C4-2B (cell line): ENCODE measurements at regions not wholly inside any gene's neighbourhood (a gene's known extent, or its start where the extent isn't known, plus 50 kb on each side); places are given as distances from the start of the nearest gene placed in this dataset.
A peak's percentile ranks its signal among the peaks of the same experiment; 100 is the strongest.

ENCODE experiments used
- H3K27ac ChIP-seq: fragments of 450-650 bp; 2 replicates; pipeline ENCODE4 v1.5.1; 2017
- CTCF ChIP-seq: fragments of 450-650 bp; conservative IDR thresholded peaks from 2 replicates; pipeline ENCODE4 v1.5.1; 2017; ENCODE audit warnings: mild to moderate bottlenecking
- ZFX ChIP-seq: fragments of 450-650 bp; IDR thresholded peaks from 2 replicates; pipeline ENCODE4 v1.6.1; 2017

- peak overlapping the region; percentile 79 for H3K27ac ChIP-seq
- TF ChIP-seq ZFX, result no peak
- TF ChIP-seq CTCF, result no peak
Measured at GRCh38 chr5:87756951-87757350, 344.2 kb upstream of the CCNH start.

GRCh38 chr5:87755360-87755759, 342.6 kb upstream of the CCNH start:
- TF ChIP-seq ZFX (no peak), CTCF (no peak)
- H3K27ac ChIP-seq, result no peak overlapping the region

GRCh38 chr5:87754009-87754757, 341.5 kb upstream of the CCNH start:
- H3K27ac ChIP-seq, result no peak overlapping the region
- no peak for TF ChIP-seq ZFX
- no peak for TF ChIP-seq CTCF

- no peak overlapping the region for H3K27ac ChIP-seq
- TF ChIP-seq CTCF, result no peak
- no peak for TF ChIP-seq ZFX
Measured at GRCh38 chr5:87752362-87752761, 339.6 kb upstream of the CCNH start.

GRCh38 chr5:87751824-87752223, 339.1 kb upstream of the CCNH start:
- no peak overlapping the region for H3K27ac ChIP-seq
- TF ChIP-seq CTCF, result no peak
- no peak for TF ChIP-seq ZFX

GRCh38 chr5:87746891-87747377, 334.2 kb upstream of the CCNH start:
- H3K27ac ChIP-seq, result no peak overlapping the region

GRCh38 chr5:87746341-87746740, 333.6 kb upstream of the CCNH start:
- no peak overlapping the region for H3K27ac ChIP-seq
- TF ChIP-seq CTCF (no peak), ZFX (no peak)

More at GRCh38 chr5:87746891-87747377, 334.2 kb upstream of the CCNH start:
- no peak for TF ChIP-seq ZFX

- H3K27ac ChIP-seq, result no peak overlapping the region
- TF ChIP-seq ZFX (no peak), CTCF (no peak)
Measured at GRCh38 chr5:87741881-87742280, 329.2 kb upstream of the CCNH start.
